HG02938 (cell line): ENCODE measurements at regions not wholly inside any gene's neighbourhood (a gene's known extent, or its start where the extent isn't known, plus 50 kb on each side); places are given as distances from the start of the nearest gene placed in this dataset.
"Not testable (repeated sequence)": the region's sequence is repeated elsewhere in the genome, so short reads cannot be mapped to it uniquely, and the experiment has no call there.

ENCODE experiments used
- ATAC-seq: cut with Tn5 transposase; IDR thresholded peaks from one replicate; pipeline ENCODE4 v1.9.1; 2021; ENCODE audit warnings: mild to moderate bottlenecking, moderate library complexity; ENCODE audit not compliant: unreplicated experiment

- ATAC-seq, result no peak
Measured at GRCh38 chr9:15047028-15047551, 136.9 kb upstream of the FREM1 start.

- ATAC-seq, result no peak
Measured at GRCh38 chr9:15033316-15033715, 123.1 kb upstream of the FREM1 start.

- ATAC-seq, result no peak
Measured at GRCh38 chr9:15032860-15033259, 122.6 kb upstream of the FREM1 start.

- no peak for ATAC-seq
Measured at GRCh38 chr9:15021146-15021545, 110.9 kb upstream of the FREM1 start.

- no peak for ATAC-seq
Measured at GRCh38 chr9:15018096-15018637, 107.9 kb upstream of the FREM1 start.

- ATAC-seq, result no peak
Measured at GRCh38 chr9:15010581-15010980, 100.4 kb upstream of the FREM1 start.

GRCh38 chr9:15007698-15008097 lies 97.5 kb upstream of the FREM1 start:
- ATAC-seq, result no peak

GRCh38 chr9:14994738-14995137 lies 84.5 kb upstream of the FREM1 start:
- no peak for ATAC-seq

GRCh38 chr9:14993901-14994554 lies 83.8 kb upstream of the FREM1 start:
- ATAC-seq, result no peak

- ATAC-seq, result peak; percentile 39
Measured at GRCh38 chr9:14993061-14993800, 83.0 kb upstream of the FREM1 start.

- ATAC-seq, result no peak
Measured at GRCh38 chr9:14992516-14992915, 82.3 kb upstream of the FREM1 start.

GRCh38 chr9:14992081-14992480 lies 81.9 kb upstream of the FREM1 start:
- ATAC-seq, result no peak

GRCh38 chr9:14990647-14991046 lies 80.4 kb upstream of the FREM1 start:
- not testable (repeated sequence) for ATAC-seq

- no peak for ATAC-seq
Measured at GRCh38 chr9:14989811-14990210, 79.6 kb upstream of the FREM1 start.

GRCh38 chr9:14989336-14989735 lies 79.1 kb upstream of the FREM1 start:
- ATAC-seq, result not testable (repeated sequence)

GRCh38 chr9:14987858-14988257 lies 77.6 kb upstream of the FREM1 start:
- ATAC-seq, result peak; percentile 71

GRCh38 chr9:14985419-14985818 lies 75.2 kb upstream of the FREM1 start:
- no peak for ATAC-seq

GRCh38 chr9:14983599-14983998 lies 73.4 kb upstream of the FREM1 start:
- no peak for ATAC-seq

GRCh38 chr9:14981291-14981950 lies 71.2 kb upstream of the FREM1 start:
- no peak for ATAC-seq

- ATAC-seq, result no peak
Measured at GRCh38 chr9:14978022-14979000, 68.1 kb upstream of the FREM1 start.
